ENCODE measurements at regions not wholly inside any gene's neighbourhood (a gene's known extent, or its start where the extent isn't known, plus 50 kb on each side); places are given as distances from the start of the nearest gene placed in this dataset.

GRCh38 chrY:8085925-8086324 lies 1174.4 kb upstream of the AMELY start:
- no peak for TF ChIP-seq CTCF (conservative IDR thresholded peaks at IDR 0.05; ENCODE audit: low read length)
- no peak for TF ChIP-seq EZH2phosphoT487 (IDR thresholded peaks at IDR 0.05; ENCODE audit: borderline replicate concordance, low read depth, low read length)

Data from OCI-LY7 (cell line).